ENCODE measurements at regions not wholly inside any gene's neighbourhood (a gene's known extent, or its start where the extent isn't known, plus 50 kb on each side); places are given as distances from the start of the nearest gene placed in this dataset.

GRCh38 chr4:128388352-128388630 lies 100.7 kb upstream of the PGRMC2 start:
- Histone ChIP-seq H3K9ac (ENCODE audit: low read depth, low read length, poor library complexity, severe bottlenecking) (no peak overlapping the region), H3K4me1 (ENCODE audit: insufficient read depth, low read length, poor library complexity, severe bottlenecking) (no peaks in the 10 kb centered on the region), H3K4me2 (ENCODE audit: low read depth, low read length, poor library complexity, severe bottlenecking) (no peak overlapping the region), H3K4me3 (ENCODE audit: low read length, poor library complexity, severe bottlenecking) (no peak overlapping the region), H2AFZ (ENCODE audit: low read length) (no peak overlapping the region), H3K36me3 (ENCODE audit: insufficient read depth, low read length) (no peaks in the 10 kb centered on the region), H3F3A (ENCODE audit: low read depth) (no peaks in the 10 kb centered on the region), H3K9me2 (replicated peaks; ENCODE audit: low read depth, low read length) (no peaks in the 10 kb centered on the region), H4K20me1 (ENCODE audit: insufficient read depth, low read length, poor library complexity, severe bottlenecking) (no peaks in the 10 kb centered on the region), H3K9me3 (ENCODE audit: insufficient read depth, low read depth, low read length) (no peaks in the 10 kb centered on the region), H3K79me2 (ENCODE audit: insufficient read depth, low read length) (no peaks in the 10 kb centered on the region), H3K27me3 (ENCODE audit: insufficient read depth, low read length, poor library complexity, severe bottlenecking) (no peaks in the 10 kb centered on the region)
- TF ChIP-seq CTCF (conservative IDR thresholded peaks at IDR 0.05; ENCODE audit: low read length): no peak
- TF ChIP-seq EZH2phosphoT487 (IDR thresholded peaks at IDR 0.05; ENCODE audit: borderline replicate concordance): no peak

- Histone ChIP-seq H3K4me1 (ENCODE audit: insufficient read depth, low read length, poor library complexity, severe bottlenecking) (no peaks in the 10 kb centered on the region), H4K20me1 (ENCODE audit: insufficient read depth, low read length, poor library complexity, severe bottlenecking) (no peaks in the 10 kb centered on the region), H3K9ac (ENCODE audit: low read depth, low read length, poor library complexity, severe bottlenecking) (no peak overlapping the region), H3K4me3 (ENCODE audit: low read length, poor library complexity, severe bottlenecking) (no peak overlapping the region), H3K9me3 (ENCODE audit: insufficient read depth, low read depth, low read length) (no peaks in the 10 kb centered on the region), H3K9me2 (replicated peaks; ENCODE audit: low read depth, low read length) (no peaks in the 10 kb centered on the region), H3K27me3 (ENCODE audit: insufficient read depth, low read length, poor library complexity, severe bottlenecking) (no peaks in the 10 kb centered on the region), H2AFZ (ENCODE audit: low read length) (no peak overlapping the region), H3F3A (ENCODE audit: low read depth) (no peaks in the 10 kb centered on the region), H3K36me3 (ENCODE audit: insufficient read depth, low read length) (no peaks in the 10 kb centered on the region), H3K79me2 (ENCODE audit: insufficient read depth, low read length) (no peaks in the 10 kb centered on the region), H3K4me2 (ENCODE audit: low read depth, low read length, poor library complexity, severe bottlenecking) (no peak overlapping the region)
- TF ChIP-seq CTCF (conservative IDR thresholded peaks at IDR 0.05; ENCODE audit: low read length) (no peak), EZH2phosphoT487 (IDR thresholded peaks at IDR 0.05; ENCODE audit: borderline replicate concordance) (no peak)
Measured at GRCh38 chr4:128387600-128388351, 100.2 kb upstream of the PGRMC2 start.

GRCh38 chr4:128386761-128387599 lies 99.4 kb upstream of the PGRMC2 start:
- H3K9me3 ChIP-seq (ENCODE audit: insufficient read depth, low read depth, low read length): no peaks in the 10 kb centered on the region
- H3K4me2 ChIP-seq (ENCODE audit: low read depth, low read length, poor library complexity, severe bottlenecking): no peak overlapping the region
- no peaks in the 10 kb centered on the region for H3K9me2 ChIP-seq (replicated peaks; ENCODE audit: low read depth, low read length)
- H3K4me1 ChIP-seq (ENCODE audit: insufficient read depth, low read length, poor library complexity, severe bottlenecking): no peaks in the 10 kb centered on the region
- H3K79me2 ChIP-seq (ENCODE audit: insufficient read depth, low read length): no peaks in the 10 kb centered on the region
- no peak overlapping the region for H2AFZ ChIP-seq (ENCODE audit: low read length)
- no peaks in the 10 kb centered on the region for H3K27me3 ChIP-seq (ENCODE audit: insufficient read depth, low read length, poor library complexity, severe bottlenecking)
- H3K9ac ChIP-seq (ENCODE audit: low read depth, low read length, poor library complexity, severe bottlenecking): no peak overlapping the region
- no peak for TF ChIP-seq CTCF (conservative IDR thresholded peaks at IDR 0.05; ENCODE audit: low read length)
- no peak for TF ChIP-seq EZH2phosphoT487 (IDR thresholded peaks at IDR 0.05; ENCODE audit: borderline replicate concordance)
- no peak overlapping the region for H3K4me3 ChIP-seq (ENCODE audit: low read length, poor library complexity, severe bottlenecking)
- H3K36me3 ChIP-seq (ENCODE audit: insufficient read depth, low read length): no peaks in the 10 kb centered on the region
- H4K20me1 ChIP-seq (ENCODE audit: insufficient read depth, low read length, poor library complexity, severe bottlenecking): no peaks in the 10 kb centered on the region
- H3F3A ChIP-seq (ENCODE audit: low read depth): no peaks in the 10 kb centered on the region
